SK-N-SH treated with all-trans-retinoic acid at 6 μM for 48 hours (cell line): ENCODE measurements at regions not wholly inside any gene's neighbourhood (a gene's known extent, or its start where the extent isn't known, plus 50 kb on each side); places are given as distances from the start of the nearest gene placed in this dataset.

ENCODE experiments used
- ATAC-seq: fragments of 200-7000 bp; cut with Tn5 transposase; 3 replicates; pipeline ENCODE4 v1.9.1; 2020; ENCODE audit warnings: mild to moderate bottlenecking, moderate library complexity
- ARNTL ChIP-seq: fragments of 450-650 bp; formaldehyde crosslinking; IDR thresholded peaks from 2 replicates; pipeline ENCODE4 v1.5.0; 2020; ENCODE audit warnings: low read depth, mild to moderate bottlenecking, moderate library complexity, borderline replicate concordance
- BACH2 ChIP-seq: fragments of 250-450 bp; sonication (Bioruptor Pico); IDR thresholded peaks from 2 replicates; pipeline ENCODE4 v1.9.0; 2021; ENCODE audit warnings: mild to moderate bottlenecking, borderline replicate concordance
- CSDC2 ChIP-seq: fragments of 250-450 bp; sonication (Bioruptor Pico); IDR thresholded peaks from 2 replicates; pipeline ENCODE4 v1.5.0; 2020; ENCODE audit warnings: mild to moderate bottlenecking, moderate library complexity
- CSRNP3 ChIP-seq: fragments of 250-450 bp; sonication (Bioruptor Pico); IDR thresholded peaks from 2 replicates; pipeline ENCODE4 v1.5.1; 2021; ENCODE audit warnings: mild to moderate bottlenecking, moderate library complexity
- ESRRG ChIP-seq: fragments of 250-450 bp; sonication (Bioruptor Pico); IDR thresholded peaks from 2 replicates; pipeline ENCODE4 v1.6.1; 2021; ENCODE audit warnings: mild to moderate bottlenecking
- GLIS3 ChIP-seq: fragments of 250-450 bp; sonication (Bioruptor Pico); IDR thresholded peaks from 2 replicates; pipeline ENCODE4 v1.5.0; 2020; ENCODE audit warnings: mild to moderate bottlenecking, moderate library complexity
- ISL1 ChIP-seq: fragments of 250-450 bp; sonication (Bioruptor Pico); IDR thresholded peaks from 2 replicates; pipeline ENCODE4 v2.1.2; 2022; ENCODE audit warnings: mild to moderate bottlenecking, moderate library complexity
- OSR1 ChIP-seq: fragments of 250-450 bp; sonication (Bioruptor Pico); IDR thresholded peaks from 2 replicates; pipeline ENCODE4 v1.8.0; 2022; ENCODE audit warnings: moderate library complexity, mild to moderate bottlenecking, inconsistent platforms
- PATZ1 ChIP-seq: fragments of 250-450 bp; sonication (Bioruptor Pico); IDR thresholded peaks from 2 replicates; pipeline ENCODE4 v1.8.0; 2020; ENCODE audit warnings: mild to moderate bottlenecking, moderate library complexity, borderline replicate concordance
- PPARA ChIP-seq: fragments of 250-450 bp; sonication (Bioruptor Pico); IDR thresholded peaks from 2 replicates; pipeline ENCODE4 v1.5.0; 2020; ENCODE audit warnings: mild to moderate bottlenecking, borderline replicate concordance
- RARB ChIP-seq: fragments of 250-450 bp; sonication (Bioruptor Pico); IDR thresholded peaks from 2 replicates; pipeline ENCODE4 v1.8.0; 2021; ENCODE audit warnings: mild to moderate bottlenecking, moderate library complexity
- SNAI2 ChIP-seq: fragments of 250-450 bp; sonication (Bioruptor Pico); IDR thresholded peaks from 2 replicates; pipeline ENCODE4 v1.5.0; 2020; ENCODE audit warnings: mild to moderate bottlenecking, moderate library complexity
- TCF4 ChIP-seq: fragments of 250-450 bp; sonication (Bioruptor Pico); IDR thresholded peaks from 2 replicates; pipeline ENCODE4 v1.8.0; 2021; ENCODE audit warnings: mild to moderate bottlenecking, moderate library complexity, borderline replicate concordance
- TOX ChIP-seq: fragments of 250-450 bp; sonication (Bioruptor Pico); IDR thresholded peaks from 2 replicates; pipeline ENCODE4 v1.8.0; 2021; ENCODE audit warnings: mild to moderate bottlenecking, moderate library complexity, borderline replicate concordance
- TSHZ2 ChIP-seq: fragments of 250-450 bp; sonication (Bioruptor Pico); IDR thresholded peaks from 2 replicates; pipeline ENCODE4 v1.5.0; 2020; ENCODE audit warnings: mild to moderate bottlenecking, moderate library complexity
- ZC3H10 ChIP-seq: fragments of 250-450 bp; sonication (Bioruptor Pico); IDR thresholded peaks from 2 replicates; pipeline ENCODE4 v1.5.1; 2021; ENCODE audit warnings: mild to moderate bottlenecking, moderate library complexity
- ZFP3 ChIP-seq: fragments of 250-450 bp; sonication (Bioruptor Pico); IDR thresholded peaks from 2 replicates; pipeline ENCODE4 v1.5.0; 2020; ENCODE audit warnings: mild to moderate bottlenecking, moderate library complexity
- ZFP30 ChIP-seq: fragments of 450-650 bp; formaldehyde crosslinking; IDR thresholded peaks from 2 replicates; pipeline ENCODE4 v1.5.0; 2022; ENCODE audit warnings: mild to moderate bottlenecking, moderate library complexity
- ZNF565 ChIP-seq: fragments of 450-650 bp; formaldehyde crosslinking; conservative IDR thresholded peaks from 2 replicates; pipeline ENCODE4 v1.5.0; 2020; ENCODE audit warnings: low read depth, mild to moderate bottlenecking, moderate library complexity
- ZNF70 ChIP-seq: fragments of 450-650 bp; formaldehyde crosslinking; IDR thresholded peaks from 2 replicates; pipeline ENCODE4 v1.5.0; 2020; ENCODE audit warnings: mild to moderate bottlenecking, moderate library complexity
- ZNF8 ChIP-seq: fragments of 450-650 bp; formaldehyde crosslinking; IDR thresholded peaks from 2 replicates; pipeline ENCODE4 v1.5.0; 2020; ENCODE audit warnings: mild to moderate bottlenecking, moderate library complexity
- TF ChIP-seq, protein P1 (sequence below): fragments of 250-450 bp; sonication (Bioruptor Pico); IDR thresholded peaks from 2 replicates; pipeline ENCODE4 v1.8.0; 2021; ENCODE audit warnings: low read depth, mild to moderate bottlenecking, moderate library complexity, borderline replicate concordance

- no peak for ATAC-seq
- TF ChIP-seq CSRNP3 (CRISPR knock-in tag) (no peak), ISL1 (CRISPR knock-in tag) (no peak), RARB (no peak), PPARA (CRISPR knock-in tag) (no peak), ARNTL (no peak)
These were observed 550.0 kb downstream of the BNC2 start for GRCh38 chr9:16320338-16320902.

- peak; percentile 73 for ATAC-seq
- no peak for TF ChIP-seq ARNTL
- no peak for TF ChIP-seq TSHZ2 (CRISPR knock-in tag)
- no peak for TF ChIP-seq RARB
- TF ChIP-seq, protein P1, sequence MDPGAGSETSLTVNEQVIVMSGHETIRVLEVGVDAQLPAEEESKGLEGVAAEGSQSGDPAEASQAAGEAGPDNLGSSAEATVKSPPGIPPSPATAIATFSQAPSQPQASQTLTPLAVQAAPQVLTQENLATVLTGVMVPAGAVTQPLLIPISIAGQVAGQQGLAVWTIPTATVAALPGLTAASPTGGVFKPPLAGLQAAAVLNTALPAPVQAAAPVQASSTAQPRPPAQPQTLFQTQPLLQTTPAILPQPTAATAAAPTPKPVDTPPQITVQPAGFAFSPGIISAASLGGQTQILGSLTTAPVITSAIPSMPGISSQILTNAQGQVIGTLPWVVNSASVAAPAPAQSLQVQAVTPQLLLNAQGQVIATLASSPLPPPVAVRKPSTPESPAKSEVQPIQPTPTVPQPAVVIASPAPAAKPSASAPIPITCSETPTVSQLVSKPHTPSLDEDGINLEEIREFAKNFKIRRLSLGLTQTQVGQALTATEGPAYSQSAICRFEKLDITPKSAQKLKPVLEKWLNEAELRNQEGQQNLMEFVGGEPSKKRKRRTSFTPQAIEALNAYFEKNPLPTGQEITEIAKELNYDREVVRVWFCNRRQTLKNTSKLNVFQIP (CRISPR knock-in tag): no peak
- TF ChIP-seq BACH2 (CRISPR knock-in tag): no peak
- no peak for TF ChIP-seq CSDC2 (CRISPR knock-in tag)
- TF ChIP-seq OSR1 (CRISPR knock-in tag): no peak
- no peak for TF ChIP-seq ZNF565 (CRISPR knock-in tag)
- TF ChIP-seq ZFP30: no peak
- TF ChIP-seq TOX: no peak
- TF ChIP-seq ZFP3 (CRISPR knock-in tag): no peak
- no peak for TF ChIP-seq ZC3H10
- TF ChIP-seq ZNF8 (CRISPR knock-in tag): no peak
- TF ChIP-seq CSRNP3 (CRISPR knock-in tag): no peak
- no peak for TF ChIP-seq TCF4 (CRISPR knock-in tag)
- TF ChIP-seq ZNF70: no peak
- TF ChIP-seq PATZ1 (CRISPR knock-in tag): no peak
- TF ChIP-seq PPARA (CRISPR knock-in tag): no peak
- no peak for TF ChIP-seq ESRRG (CRISPR knock-in tag)
These were observed 548.9 kb downstream of the BNC2 start for GRCh38 chr9:16321461-16322119.

DNA sequence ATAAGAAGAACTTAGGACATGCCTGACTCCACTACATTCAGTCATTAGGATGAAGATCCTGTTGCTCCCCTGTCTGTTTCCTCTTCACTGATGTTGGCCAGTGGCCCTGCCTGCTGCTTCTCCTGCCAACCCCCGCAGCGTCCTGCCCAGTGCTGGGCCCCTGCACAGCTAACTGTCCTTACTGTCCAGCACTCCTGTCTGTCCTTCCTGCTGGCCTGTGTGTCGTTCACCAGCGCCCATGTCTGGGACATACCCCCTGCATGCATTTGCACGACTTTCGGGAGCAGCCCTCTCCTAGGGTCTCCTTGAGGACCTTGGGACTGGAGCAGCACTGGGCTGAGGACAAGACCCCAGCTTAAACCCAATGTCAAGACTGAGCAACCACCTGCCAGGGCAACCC lies 547.6 kb downstream of the BNC2 start:
- TF ChIP-seq CSDC2 (CRISPR knock-in tag): no peak
- TF ChIP-seq ISL1 (CRISPR knock-in tag): no peak
- TF ChIP-seq BACH2 (CRISPR knock-in tag): no peak
- TF ChIP-seq ESRRG (CRISPR knock-in tag): no peak
- no peak for TF ChIP-seq OSR1 (CRISPR knock-in tag)
- no peak for TF ChIP-seq SNAI2 (CRISPR knock-in tag)
- no peak for TF ChIP-seq RARB
- TF ChIP-seq GLIS3: no peak
- no peak for ATAC-seq
